Gastroesophageal sphincter (tissue), 4 donors: ENCODE measurements at regions not wholly inside any gene's neighbourhood (a gene's known extent, or its start where the extent isn't known, plus 50 kb on each side); places are given as distances from the start of the nearest gene placed in this dataset.

Experiments
- ATAC-seq: fragments of 150-250 bp; one replicate; pipeline ENCODE4 v1.9.1; 2016; ENCODE audit warnings: mild to moderate bottlenecking, moderate library complexity
- H3K27ac ChIP-seq, 4 donors: fragments of 200-600 bp; sonication (generic) in 3 of 4; 1 replicate in 3 of 4; 2 replicates in 1 of 4; pipeline ENCODE4 v1.5.1; 2016 to 2019
- H3K27me3 ChIP-seq: fragments of 200-600 bp; sonication (generic); one replicate; pipeline ENCODE4 v1.5.1; 2019
- H3K36me3 ChIP-seq, 2 donors: fragments of 200-600 bp; sonication (generic); one replicate each; pipeline ENCODE4 v1.5.1; 2019; ENCODE audit warnings: control low read depth in 1 of 2
- H3K4me1 ChIP-seq, 3 donors: fragments of 200-600 bp; sonication (generic); 1 replicate in 2 of 3; 2 replicates in 1 of 3; pipeline ENCODE4 v1.5.1; 2016 to 2019; ENCODE audit warnings: control low read depth in 2 of 3
- H3K4me3 ChIP-seq, 2 donors: fragments of 200-600 bp; sonication (generic); one replicate each; pipeline ENCODE4 v1.5.1; 2019; ENCODE audit warnings: mild to moderate bottlenecking in 1 of 2, moderate library complexity in 1 of 2
- H3K9me3 ChIP-seq, 3 donors: fragments of 200-600 bp; sonication (generic); one replicate each; pipeline ENCODE4 v1.5.1; 2017 to 2019; ENCODE audit warnings: control low read depth in 2 of 3
- EP300 ChIP-seq: sonication (generic); formaldehyde crosslinking; IDR thresholded peaks from one replicate; pipeline ENCODE4 v1.6.1; 2017; ENCODE audit warnings: antibody characterized with exemption, mild to moderate bottlenecking
- POLR2A ChIP-seq, 2 donors: fragments of 450-650 bp; IDR thresholded peaks; one replicate each; pipeline ENCODE4 v1.6.1; 2017; ENCODE audit warnings: antibody characterized with exemption in 2 of 2, mild to moderate bottlenecking in 2 of 2, moderate library complexity in 1 of 2
- POLR2AphosphoS5 ChIP-seq: sonication (generic); formaldehyde crosslinking; IDR thresholded peaks from one replicate; pipeline ENCODE4 v1.6.1; 2017; ENCODE audit warnings: antibody characterized with exemption
- WGBS, 2 donors: methylation state at CpG; one replicate each; pipeline ENCODE4 v1.1.5; 2018; ENCODE audit warnings: low coverage in 1 of 2; 5-methylcytosine and 5-hydroxymethylcytosine counted together
- TF ChIP-seq, protein P1 (sequence below), 4 experiments: fragments of 200-600 bp in 2 of 4; fragments of 450-650 bp in 2 of 4; sonication (generic) in 1 of 4; IDR thresholded peaks; one replicate each; pipeline ENCODE4 v1.5.1; 2017 to 2019; ENCODE audit warnings: antibody characterized with exemption in 4 of 4, mild to moderate bottlenecking in 2 of 4, moderate library complexity in 2 of 4

DNA sequence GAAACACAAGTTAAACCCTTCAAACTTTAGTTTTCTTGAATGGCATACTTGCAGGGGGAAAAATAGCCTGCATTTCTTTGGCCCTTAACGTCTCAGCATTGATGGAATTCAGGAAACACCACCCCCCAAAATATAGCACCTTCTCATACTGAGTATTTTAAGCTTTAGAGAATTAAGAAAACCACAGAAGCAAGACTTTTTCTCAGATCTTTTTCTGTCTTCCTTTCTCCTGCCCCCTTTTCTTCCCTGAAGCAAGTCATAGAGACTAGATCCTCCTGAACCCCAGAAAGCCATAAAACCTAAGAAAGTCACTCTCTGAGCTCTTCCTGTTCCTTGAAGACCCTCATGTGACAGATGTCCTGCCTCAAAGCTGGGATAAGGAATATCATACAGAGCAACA lies 1069.9 kb downstream of the EFNA5 start:
- H3K9me3 ChIP-seq, result no peaks in the 10 kb centered on the region
- H3K36me3 ChIP-seq, result no peaks in the 10 kb centered on the region
- no peaks in the 10 kb centered on the region for H3K27me3 ChIP-seq
- H3K4me1 ChIP-seq, result no peaks in the 10 kb centered on the region
- TF ChIP-seq POLR2AphosphoS5 (no peak), POLR2A (IDR thresholded peaks at IDR 0.05) (no peak), EP300 (no peak)
- TF ChIP-seq, protein P1, sequence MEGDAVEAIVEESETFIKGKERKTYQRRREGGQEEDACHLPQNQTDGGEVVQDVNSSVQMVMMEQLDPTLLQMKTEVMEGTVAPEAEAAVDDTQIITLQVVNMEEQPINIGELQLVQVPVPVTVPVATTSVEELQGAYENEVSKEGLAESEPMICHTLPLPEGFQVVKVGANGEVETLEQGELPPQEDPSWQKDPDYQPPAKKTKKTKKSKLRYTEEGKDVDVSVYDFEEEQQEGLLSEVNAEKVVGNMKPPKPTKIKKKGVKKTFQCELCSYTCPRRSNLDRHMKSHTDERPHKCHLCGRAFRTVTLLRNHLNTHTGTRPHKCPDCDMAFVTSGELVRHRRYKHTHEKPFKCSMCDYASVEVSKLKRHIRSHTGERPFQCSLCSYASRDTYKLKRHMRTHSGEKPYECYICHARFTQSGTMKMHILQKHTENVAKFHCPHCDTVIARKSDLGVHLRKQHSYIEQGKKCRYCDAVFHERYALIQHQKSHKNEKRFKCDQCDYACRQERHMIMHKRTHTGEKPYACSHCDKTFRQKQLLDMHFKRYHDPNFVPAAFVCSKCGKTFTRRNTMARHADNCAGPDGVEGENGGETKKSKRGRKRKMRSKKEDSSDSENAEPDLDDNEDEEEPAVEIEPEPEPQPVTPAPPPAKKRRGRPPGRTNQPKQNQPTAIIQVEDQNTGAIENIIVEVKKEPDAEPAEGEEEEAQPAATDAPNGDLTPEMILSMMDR (IDR thresholded peaks at IDR 0.05), result no peak
- no peak overlapping the region for H3K27ac ChIP-seq
- no peak overlapping the region for H3K4me3 ChIP-seq
- no peak for ATAC-seq
- WGBS, 2 donors, result 50 to 71% methylated on average over 1 of the region's 1 CpG

DNA sequence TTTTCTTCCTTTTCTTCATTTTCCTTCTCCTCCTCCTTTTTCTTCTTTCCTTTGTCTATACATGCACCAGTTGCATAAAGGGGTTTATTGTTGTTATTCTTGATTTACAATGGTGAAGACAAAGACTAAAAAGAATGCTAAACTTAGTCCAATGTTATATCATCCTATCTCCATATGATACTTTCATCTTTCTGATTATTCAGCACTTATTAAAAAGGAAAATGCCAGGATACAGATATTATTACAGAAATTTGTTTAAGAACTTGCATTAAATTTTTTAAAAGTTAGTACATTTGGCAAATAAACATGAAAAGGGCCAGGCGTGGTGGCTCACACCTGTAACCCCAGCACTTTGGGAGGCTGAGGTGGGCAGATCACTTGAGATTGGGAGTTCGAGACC lies 1074.9 kb downstream of the EFNA5 start:
- no peaks in the 10 kb centered on the region for H3K4me1 ChIP-seq
- ATAC-seq, result no peak
- TF ChIP-seq POLR2AphosphoS5 (no peak), EP300 (no peak), POLR2A (IDR thresholded peaks at IDR 0.05) (no peak)
- TF ChIP-seq, protein P1 (IDR thresholded peaks at IDR 0.05), result no peak

DNA sequence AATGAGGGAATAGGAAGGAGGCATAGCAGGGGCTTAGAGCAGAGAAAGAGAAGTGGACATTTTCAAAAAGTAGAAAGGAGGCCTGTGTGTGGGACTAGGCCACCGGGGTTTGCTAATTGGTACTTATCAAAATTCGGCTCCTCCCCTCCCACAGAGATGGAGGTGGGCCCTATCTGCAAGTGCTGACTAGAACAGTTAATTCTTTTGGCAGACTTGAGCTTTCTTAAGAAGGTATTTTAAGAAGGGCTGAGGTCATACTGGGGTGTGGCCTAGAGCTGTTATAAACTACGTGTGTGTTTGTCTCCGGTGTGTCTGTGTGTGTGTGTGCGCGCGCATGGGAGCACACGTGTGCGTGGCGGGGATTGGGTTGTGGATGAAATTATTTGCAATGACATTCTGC lies 1086.5 kb downstream of the EFNA5 start:
- ATAC-seq, result no peak
- TF ChIP-seq, protein P1 (IDR thresholded peaks at IDR 0.05), result no peak
- TF ChIP-seq EP300, result no peak
- TF ChIP-seq POLR2AphosphoS5, result no peak
- no peak for TF ChIP-seq POLR2A (IDR thresholded peaks at IDR 0.05)
- WGBS, 2 donors, result 75% methylated on average over 2 to 7 of the region's 10 CpGs

More for the DNA sequence above, 1074.9 kb downstream of the EFNA5 start:
- Histone ChIP-seq H3K27me3 (no peaks in the 10 kb centered on the region), H3K9me3 (no peaks in the 10 kb centered on the region), H3K27ac (no peak overlapping the region), H3K36me3 (no peaks in the 10 kb centered on the region), H3K4me3 (no peak overlapping the region)
- 75% methylated on average over 2 of the region's 2 CpGs; no CpG with 5 or more reads in 1 of the 2 donors for WGBS, 2 donors

DNA sequence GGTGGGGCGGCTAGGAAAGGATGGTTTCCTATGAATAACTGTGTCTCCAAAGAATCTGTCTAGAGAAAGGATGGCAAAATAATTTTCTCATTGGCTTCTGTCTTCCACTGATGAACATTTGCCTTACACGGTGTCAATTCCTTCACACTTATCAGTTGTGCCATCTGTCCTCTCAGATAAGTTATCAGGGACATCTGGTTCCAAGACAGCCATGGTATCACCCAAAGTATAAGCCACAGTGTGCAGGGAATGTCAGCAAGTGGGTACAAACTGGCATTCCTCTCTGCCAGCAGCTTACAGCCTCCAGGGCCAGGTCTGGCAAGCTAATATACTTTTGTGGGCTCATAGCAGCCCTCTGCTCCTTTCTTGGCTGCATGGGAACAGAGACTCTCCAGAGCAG lies 1092.0 kb downstream of the EFNA5 start:
- Histone ChIP-seq H3K4me3 (no peak overlapping the region), H3K9me3 (no peaks in the 10 kb centered on the region), H3K36me3 (no peaks in the 10 kb centered on the region), H3K27ac (no peak overlapping the region), H3K4me1 (no peaks in the 10 kb centered on the region), H3K27me3 (no peaks in the 10 kb centered on the region)
- 83 to 100% methylated on average over 2 of the region's 2 CpGs for whole genome bisulfite sequencing, 2 donors
- ATAC-seq, result no peak
- TF ChIP-seq, protein P1 (IDR thresholded peaks at IDR 0.05), result no peak
- TF ChIP-seq EP300 (no peak), POLR2A (IDR thresholded peaks at IDR 0.05) (no peak), POLR2AphosphoS5 (no peak)

More for the DNA sequence above, 1086.5 kb downstream of the EFNA5 start:
- Histone ChIP-seq H3K9me3 (no peaks in the 10 kb centered on the region), H3K4me3 (no peak overlapping the region), H3K36me3 (no peaks in the 10 kb centered on the region), H3K27ac (no peak overlapping the region), H3K27me3 (no peaks in the 10 kb centered on the region), H3K4me1 (no peaks in the 10 kb centered on the region)

DNA sequence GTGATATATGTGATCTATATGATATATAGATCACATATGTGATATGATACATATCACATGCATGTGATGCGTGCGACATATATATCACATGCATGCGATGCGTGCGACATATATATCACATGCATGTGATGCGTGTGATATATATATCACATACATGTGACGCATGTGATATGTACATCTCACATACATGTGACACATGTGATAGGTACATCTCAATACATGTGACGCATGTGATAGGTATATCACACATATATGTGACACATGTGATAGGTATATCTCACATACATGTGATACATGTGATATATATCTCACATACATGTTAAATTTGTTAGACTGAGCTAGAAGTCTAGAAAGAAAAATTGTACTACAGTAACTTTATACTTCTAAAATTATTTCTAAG lies 1095.9 kb downstream of the EFNA5 start:
- 91 to 98% methylated on average over 7 to 8 of the region's 8 CpGs for WGBS, 2 donors
- no peak overlapping the region for H3K4me3 ChIP-seq
- no peaks in the 10 kb centered on the region for H3K36me3 ChIP-seq
- H3K4me1 ChIP-seq, result no peaks in the 10 kb centered on the region
- H3K9me3 ChIP-seq, result no peaks in the 10 kb centered on the region
- no peak overlapping the region for H3K27ac ChIP-seq
- TF ChIP-seq, protein P1 (IDR thresholded peaks at IDR 0.05), result no peak
- ATAC-seq, result no peak
- no peaks in the 10 kb centered on the region for H3K27me3 ChIP-seq
